ENCODE measurements at regions not wholly inside any gene's neighbourhood (a gene's known extent, or its start where the extent isn't known, plus 50 kb on each side); places are given as distances from the start of the nearest gene placed in this dataset.
"Not testable (repeated sequence)": the region's sequence is repeated elsewhere in the genome, so short reads cannot be mapped to it uniquely, and the experiment has no call there.

DNA sequence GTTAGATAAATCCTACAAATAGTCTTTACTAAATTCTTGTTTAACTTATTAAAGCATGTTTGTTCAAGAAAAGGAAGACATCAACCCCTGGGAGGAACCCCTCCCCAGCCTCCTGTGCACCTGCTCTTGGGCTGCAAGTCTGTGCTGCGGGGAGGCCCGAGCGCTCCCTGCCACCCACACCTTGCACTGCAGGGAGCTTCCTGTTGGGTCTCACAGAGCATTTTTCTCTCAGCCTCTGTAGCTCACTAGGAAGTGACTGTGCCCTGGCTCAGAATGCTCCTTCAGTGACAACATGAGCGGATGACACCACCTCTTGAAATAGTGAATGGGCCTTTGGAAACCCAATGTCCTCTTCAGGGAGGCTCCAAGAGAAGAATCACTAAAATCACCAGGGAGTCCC is 81.1 kb downstream of the OR4M2 start:
- not testable (repeated sequence) for TF ChIP-seq EZH2 (optimal IDR thresholded peaks at IDR 0.05; ENCODE audit: low read depth, low read length); EZH2phosphoT487 (IDR thresholded peaks at IDR 0.05; ENCODE audit: low read length)
- TF ChIP-seq, protein P1, sequence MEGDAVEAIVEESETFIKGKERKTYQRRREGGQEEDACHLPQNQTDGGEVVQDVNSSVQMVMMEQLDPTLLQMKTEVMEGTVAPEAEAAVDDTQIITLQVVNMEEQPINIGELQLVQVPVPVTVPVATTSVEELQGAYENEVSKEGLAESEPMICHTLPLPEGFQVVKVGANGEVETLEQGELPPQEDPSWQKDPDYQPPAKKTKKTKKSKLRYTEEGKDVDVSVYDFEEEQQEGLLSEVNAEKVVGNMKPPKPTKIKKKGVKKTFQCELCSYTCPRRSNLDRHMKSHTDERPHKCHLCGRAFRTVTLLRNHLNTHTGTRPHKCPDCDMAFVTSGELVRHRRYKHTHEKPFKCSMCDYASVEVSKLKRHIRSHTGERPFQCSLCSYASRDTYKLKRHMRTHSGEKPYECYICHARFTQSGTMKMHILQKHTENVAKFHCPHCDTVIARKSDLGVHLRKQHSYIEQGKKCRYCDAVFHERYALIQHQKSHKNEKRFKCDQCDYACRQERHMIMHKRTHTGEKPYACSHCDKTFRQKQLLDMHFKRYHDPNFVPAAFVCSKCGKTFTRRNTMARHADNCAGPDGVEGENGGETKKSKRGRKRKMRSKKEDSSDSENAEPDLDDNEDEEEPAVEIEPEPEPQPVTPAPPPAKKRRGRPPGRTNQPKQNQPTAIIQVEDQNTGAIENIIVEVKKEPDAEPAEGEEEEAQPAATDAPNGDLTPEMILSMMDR (IDR thresholded peaks at IDR 0.05; ENCODE audit: low read length), result not testable (repeated sequence)

Data from MM.1S (cell line).